Psoas muscle (tissue), 7 donors: ENCODE measurements at regions not wholly inside any gene's neighbourhood (a gene's known extent, or its start where the extent isn't known, plus 50 kb on each side); places are given as distances from the start of the nearest gene placed in this dataset.

Source experiments
- ATAC-seq, 4 donors: fragments of 200-7000 bp; cut with Tn5 transposase; one replicate each; pipeline ENCODE4 v1.9.1; 2020; ENCODE audit warnings: moderate library complexity in 3 of 4, mild to moderate bottlenecking in 2 of 4
- DNase-seq, 2 donors: peaks; one replicate each; pipeline ENCODE4 v3.0.0-alpha.2; 2020
- H3K27ac ChIP-seq: fragments of 200-600 bp; one replicate; pipeline ENCODE4 v1.8.0; 2022
- H3K27me3 ChIP-seq, 3 donors: fragments of 200-600 bp in 1 of 3; one replicate each; pipeline versions ENCODE4 v1.6.1 to v1.8.0; 2013 to 2022; ENCODE audit warnings: low read length in 2 of 3, mild to moderate bottlenecking in 2 of 3, moderate library complexity in 1 of 3; ENCODE audit not compliant: insufficient read depth in 3 of 3
- H3K36me3 ChIP-seq, 2 donors: fragments of 200-600 bp in 1 of 2; one replicate each; pipeline versions ENCODE4 v1.6.1 to v1.8.0; 2013 to 2022; ENCODE audit warnings: low read depth in 1 of 2, mild to moderate bottlenecking in 1 of 2, moderate library complexity in 1 of 2; ENCODE audit not compliant: insufficient read depth in 1 of 2
- H3K4me1 ChIP-seq: fragments of 200-600 bp; one replicate; pipeline ENCODE4 v1.8.0; 2022
- H3K4me3 ChIP-seq: fragments of 200-600 bp; one replicate; pipeline ENCODE4 v1.8.0; 2022; ENCODE audit warnings: mild to moderate bottlenecking
- H3K9me3 ChIP-seq: fragments of 200-600 bp; one replicate; pipeline ENCODE4 v1.8.0; 2022
- WGBS, 3 donors: extraction: QIAGEN DNeasy Blood & Tissue Kit; methylation state at CpG; one replicate each; pipeline versions ENCODE4 v1.1.6 to v1.1.7; 2013; 5-methylcytosine and 5-hydroxymethylcytosine counted together
- intact Hi-C, 2 donors: fragments of 100-400 bp; cut with DNase I; formaldehyde crosslinking; loops; one replicate each; pipeline versions ENCODE4 v1.11.0 to v1.14.2; 2022
- TF ChIP-seq, protein P1 (sequence below): fragments of 200-600 bp; IDR thresholded peaks from one replicate; pipeline ENCODE4 v1.8.0; 2022; ENCODE audit warnings: antibody characterized with exemption
- donor health status: healthy with polysubstance abuse.
- donor health status: DM: no; HTN: no; CAD: no; lungs with moderate emphysema.
- donor health status: Bipolar disorder and iron deficiency.
- donor health status: healthy.
- donor health status: DM: yes; HTN: yes; CAD: no.
- donor health status: DM: no; HTN: no; CAD: no.
- donor health status: DM: yes; HTN: yes; CAD: no.

DNA sequence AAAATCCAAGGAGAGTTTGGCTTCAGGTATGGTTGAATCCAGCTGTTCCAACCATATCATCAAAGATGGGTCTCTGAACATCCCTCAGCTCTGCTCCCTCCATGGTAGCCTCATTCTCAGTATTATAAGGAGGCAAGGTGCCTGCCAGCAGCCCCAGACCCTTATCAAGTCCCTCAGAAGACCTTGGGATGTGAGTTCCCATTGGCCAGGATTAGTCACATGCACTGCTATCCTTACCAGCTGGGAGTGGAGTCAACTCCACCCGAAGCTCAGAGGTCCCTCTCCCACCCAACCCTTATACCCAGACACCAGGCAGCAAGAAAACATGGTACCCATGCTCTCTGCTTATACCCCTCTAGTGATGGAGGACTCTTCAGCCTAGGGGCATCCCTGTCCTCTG lies 153.7 kb upstream of the ZBTB40 start:
- no peak overlapping the region for H3K4me3 ChIP-seq
- 55 to 64% (median 57%) methylated on average over 1 of the region's 1 CpG for WGBS, 3 donors
- ATAC-seq, result no peak
- no peak overlapping the region for H3K27ac ChIP-seq
- H3K27me3 ChIP-seq, result peaks cover 2 to 59% (median 8%) of the 10 kb centered on the region in 3 donors
- H3K9me3 ChIP-seq, result no peaks in the 10 kb centered on the region
- TF ChIP-seq, protein P1, sequence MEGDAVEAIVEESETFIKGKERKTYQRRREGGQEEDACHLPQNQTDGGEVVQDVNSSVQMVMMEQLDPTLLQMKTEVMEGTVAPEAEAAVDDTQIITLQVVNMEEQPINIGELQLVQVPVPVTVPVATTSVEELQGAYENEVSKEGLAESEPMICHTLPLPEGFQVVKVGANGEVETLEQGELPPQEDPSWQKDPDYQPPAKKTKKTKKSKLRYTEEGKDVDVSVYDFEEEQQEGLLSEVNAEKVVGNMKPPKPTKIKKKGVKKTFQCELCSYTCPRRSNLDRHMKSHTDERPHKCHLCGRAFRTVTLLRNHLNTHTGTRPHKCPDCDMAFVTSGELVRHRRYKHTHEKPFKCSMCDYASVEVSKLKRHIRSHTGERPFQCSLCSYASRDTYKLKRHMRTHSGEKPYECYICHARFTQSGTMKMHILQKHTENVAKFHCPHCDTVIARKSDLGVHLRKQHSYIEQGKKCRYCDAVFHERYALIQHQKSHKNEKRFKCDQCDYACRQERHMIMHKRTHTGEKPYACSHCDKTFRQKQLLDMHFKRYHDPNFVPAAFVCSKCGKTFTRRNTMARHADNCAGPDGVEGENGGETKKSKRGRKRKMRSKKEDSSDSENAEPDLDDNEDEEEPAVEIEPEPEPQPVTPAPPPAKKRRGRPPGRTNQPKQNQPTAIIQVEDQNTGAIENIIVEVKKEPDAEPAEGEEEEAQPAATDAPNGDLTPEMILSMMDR, result no peak
- intact Hi-C loops, result no loop called here
- no peak for DNase-seq
- no peaks in the 10 kb centered on the region for H3K4me1 ChIP-seq
- H3K36me3 ChIP-seq, result no peaks in the 10 kb centered on the region

DNA sequence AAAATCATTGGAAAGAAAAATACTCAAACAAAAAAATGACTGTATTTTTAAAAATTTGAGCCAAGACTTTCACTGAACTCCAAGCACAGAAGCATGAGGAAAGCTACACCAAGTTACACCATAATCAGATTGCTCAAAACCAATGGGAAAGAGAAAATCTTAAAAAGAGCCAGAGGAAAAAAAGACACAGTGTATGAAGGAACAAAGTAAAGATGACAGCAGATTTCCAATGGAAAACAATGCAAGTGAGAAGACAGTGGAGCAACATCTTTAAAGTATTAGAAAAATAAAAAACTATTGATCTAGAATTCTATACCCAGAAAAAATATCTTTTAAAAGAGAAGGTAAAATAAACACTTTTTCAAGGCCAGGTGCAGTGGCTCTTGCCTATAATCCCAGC lies 147.8 kb upstream of the ZBTB40 start:
- DNase-seq, result no peak
- Histone ChIP-seq H3K27me3 (peaks cover 0 to 46% (median 2%) of the 10 kb centered on the region in 3 donors), H3K9me3 (no peaks in the 10 kb centered on the region), H3K27ac (no peak overlapping the region), H3K4me1 (no peaks in the 10 kb centered on the region), H3K4me3 (no peak overlapping the region), H3K36me3 (no peaks in the 10 kb centered on the region)
- TF ChIP-seq, protein P1, result no peak
- intact Hi-C loops, result no loop called here
- ATAC-seq, result no peak

DNA sequence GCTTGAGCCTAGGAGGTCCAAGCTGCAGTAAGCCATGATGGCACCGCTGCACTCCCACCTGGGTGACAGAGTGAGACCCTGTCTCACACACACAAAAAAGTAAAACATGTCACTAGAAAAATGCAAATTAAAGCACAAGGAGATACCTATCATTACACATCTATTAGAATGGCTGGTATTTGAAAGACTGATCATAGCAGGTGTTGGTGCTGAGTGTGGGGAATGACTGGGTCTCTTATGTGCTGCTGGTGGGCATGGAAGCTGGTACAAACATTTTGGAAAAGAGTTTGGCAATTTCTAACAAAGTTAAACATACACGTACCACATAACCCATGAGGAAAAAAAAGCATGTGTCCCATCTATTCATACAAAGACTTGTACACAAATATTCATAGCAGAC lies 142.1 kb upstream of the ZBTB40 start:
- Histone ChIP-seq H3K36me3 (no peaks in the 10 kb centered on the region), H3K4me1 (no peaks in the 10 kb centered on the region), H3K9me3 (peaks cover 6% of the 10 kb centered on the region), H3K27ac (no peak overlapping the region), H3K4me3 (no peak overlapping the region), H3K27me3 (peaks cover 2 to 36% (median 2%) of the 10 kb centered on the region in 3 donors)
- DNase-seq (no peak), ATAC-seq (no peak)
- intact Hi-C loops, result no loop called here
- 82 to 96% (median 91%) methylated on average over 2 of the region's 2 CpGs for WGBS, 3 donors
- TF ChIP-seq, protein P1, result no peak

DNA sequence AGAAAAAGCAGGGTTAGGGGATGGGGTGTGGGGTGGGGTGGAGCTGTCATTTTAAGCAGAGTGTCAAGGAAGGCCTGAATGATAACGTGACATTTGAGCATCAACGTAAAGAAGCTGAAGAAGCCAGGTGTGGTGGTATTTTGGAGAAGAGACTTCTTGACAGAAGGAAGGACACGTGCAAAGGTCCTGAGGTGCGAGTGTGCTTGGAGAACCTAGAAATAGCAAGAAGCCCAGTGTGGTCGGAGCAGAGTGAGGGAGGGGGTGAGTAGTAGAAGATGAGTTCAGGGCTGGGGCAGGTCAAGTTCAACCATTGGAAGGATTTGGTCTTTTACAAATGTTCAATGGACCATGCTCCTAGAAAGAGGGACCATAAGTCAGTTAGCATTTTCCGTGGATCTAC lies 140.2 kb upstream of the ZBTB40 start:
- Histone ChIP-seq H3K4me1 (no peaks in the 10 kb centered on the region), H3K27ac (no peak overlapping the region), H3K4me3 (no peak overlapping the region), H3K9me3 (peaks cover 6% of the 10 kb centered on the region), H3K36me3 (no peaks in the 10 kb centered on the region), H3K27me3 (peaks cover 2 to 34% (median 2%) of the 10 kb centered on the region in 3 donors)
- DNase-seq, result no peak
- intact Hi-C loops, result no loop called here
- TF ChIP-seq, protein P1, result no peak
- 90 to 95% (median 94%) methylated on average over 6 of the region's 6 CpGs for WGBS, 3 donors
- no peak for ATAC-seq

DNA sequence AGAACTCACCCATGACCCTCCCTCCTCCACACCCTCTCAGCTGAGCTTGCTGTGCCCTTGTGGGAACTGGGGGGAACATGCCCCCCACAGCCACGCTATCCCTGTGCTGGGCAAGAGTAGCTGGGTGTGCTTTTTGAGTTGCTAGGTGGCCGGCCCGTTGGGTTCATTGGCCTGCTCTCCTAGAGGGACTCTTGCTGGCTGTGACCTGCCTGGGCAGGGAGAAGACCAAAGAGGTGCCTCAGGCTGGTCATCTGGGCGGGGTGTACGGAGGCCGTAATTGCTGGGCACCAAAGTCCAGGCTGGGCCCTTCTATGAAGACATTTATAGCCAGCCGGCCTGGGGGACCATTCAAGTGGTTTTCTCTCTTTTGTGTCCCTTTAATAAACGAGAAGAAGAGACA lies 138.3 kb upstream of the ZBTB40 start:
- intact Hi-C loops, result no loop called here
- Histone ChIP-seq H3K36me3 (no peaks in the 10 kb centered on the region), H3K4me1 (no peaks in the 10 kb centered on the region), H3K27ac (no peak overlapping the region), H3K4me3 (no peak overlapping the region), H3K27me3 (peaks cover 2 to 37% (median 2%) of the 10 kb centered on the region in 3 donors), H3K9me3 (peaks cover 6% of the 10 kb centered on the region)
- DNase-seq (no peak), ATAC-seq (no peak)
- TF ChIP-seq, protein P1, result no peak
- 75 to 80% (median 77%) methylated on average over 7 to 8 of the region's 8 CpGs for WGBS, 3 donors
